Fibroblast of lung (primary cell): ENCODE measurements at regions not wholly inside any gene's neighbourhood (a gene's known extent, or its start where the extent isn't known, plus 50 kb on each side); places are given as distances from the start of the nearest gene placed in this dataset.
"Not testable (repeated sequence)": the region's sequence is repeated elsewhere in the genome, so short reads cannot be mapped to it uniquely, and the experiment has no call there.

Experiments used
- DNase-seq, 2 donors: peaks; one replicate each; pipeline versions ENCODE4 v3.0.0 to v3.0.0-alpha.2; 2010; ENCODE audit warnings: low read depth in 2 of 2
- H2AFZ ChIP-seq: 2 replicates; pipeline ENCODE4 v1.5.1; 2012; ENCODE audit warnings: low read length, control low read depth, inconsistent platforms
- H3K27ac ChIP-seq: 2 replicates; pipeline ENCODE4 v1.5.1; 2011; ENCODE audit warnings: low read length, control low read depth; ENCODE audit not compliant: insufficient read depth
- H3K27me3 ChIP-seq: 2 replicates; pipeline ENCODE4 v1.5.1; 2011; ENCODE audit warnings: mild to moderate bottlenecking, low read length; ENCODE audit not compliant: control insufficient read depth, insufficient read depth
- H3K36me3 ChIP-seq: 2 replicates; pipeline ENCODE4 v1.5.1; 2011; ENCODE audit warnings: low read length; ENCODE audit not compliant: control insufficient read depth, insufficient read depth
- H3K4me1 ChIP-seq: 2 replicates; pipeline ENCODE4 v1.5.1; 2011; ENCODE audit warnings: low read length; ENCODE audit not compliant: control insufficient read depth, insufficient read depth; ENCODE audit errors: extremely low read depth
- H3K4me2 ChIP-seq: 2 replicates; pipeline ENCODE4 v1.5.1; 2011; ENCODE audit warnings: low read length, control low read depth; ENCODE audit not compliant: insufficient read depth; ENCODE audit errors: extremely low read depth
- H3K4me3 ChIP-seq, 4 experiments: fragments of 200-600 bp in 1 of 4; sonication (generic) in 1 of 4; replicated peaks in 1 of 4; 2 replicates each; pipeline ENCODE4 v1.5.1; 2011 to 2016; ENCODE audit warnings: low read length in 4 of 4, low read depth in 3 of 4, mild to moderate bottlenecking in 3 of 4, control low read depth in 2 of 4, inconsistent platforms in 1 of 4, mixed read lengths in 1 of 4; ENCODE audit not compliant: insufficient read depth in 1 of 4; ENCODE audit errors: control extremely low read depth in 1 of 4
- H3K79me2 ChIP-seq: 2 replicates; pipeline ENCODE4 v1.5.1; 2012; ENCODE audit warnings: mild to moderate bottlenecking, low read length, inconsistent platforms; ENCODE audit not compliant: control insufficient read depth, insufficient read depth
- H3K9ac ChIP-seq: 2 replicates; pipeline ENCODE4 v1.5.1; 2011; ENCODE audit warnings: mild to moderate bottlenecking, low read length, control low read depth; ENCODE audit not compliant: insufficient read depth
- H3K9me3 ChIP-seq: 2 replicates; pipeline ENCODE4 v1.5.1; 2012; ENCODE audit warnings: low read depth, low read length; ENCODE audit not compliant: control insufficient read depth, insufficient read depth
- H4K20me1 ChIP-seq: 2 replicates; pipeline ENCODE4 v1.5.1; 2011; ENCODE audit warnings: low read length; ENCODE audit not compliant: control insufficient read depth, insufficient read depth; ENCODE audit errors: extremely low read depth
- CTCF ChIP-seq, 2 donors: IDR thresholded peaks in 1 of 2; conservative IDR thresholded peaks in 1 of 2; 1 replicate in 1 of 2; 2 replicates in 1 of 2; pipeline ENCODE4 v1.5.1; 2011 to 2012; ENCODE audit warnings: low read length in 2 of 2, control low read depth in 1 of 2, inconsistent platforms in 1 of 2, low read depth in 1 of 2, mild to moderate bottlenecking in 1 of 2
- EZH2 ChIP-seq: IDR thresholded peaks from 2 replicates; pipeline ENCODE4 v1.5.1; 2012; ENCODE audit warnings: low read length, control low read depth, mild to moderate bottlenecking; ENCODE audit errors: missing control alignments

- no peaks in the 10 kb centered on the region for H4K20me1 ChIP-seq
- DNase-seq, result no peak
- no peaks in the 10 kb centered on the region for H3K27me3 ChIP-seq
- H3K4me1 ChIP-seq, result no peaks in the 10 kb centered on the region
- H3K27ac ChIP-seq, result no peak overlapping the region
- no peak overlapping the region for H2AFZ ChIP-seq
- no peaks in the 10 kb centered on the region for H3K36me3 ChIP-seq
- TF ChIP-seq EZH2 (no peak), CTCF (conservative IDR thresholded peaks at IDR 0.05 in 1 of 2, IDR thresholded peaks at IDR 0.05 in 1 of 2; ENCODE audit: low read depth in 1 of 2, low read length in 2 of 2) (no peak)
- H3K9me3 ChIP-seq, result no peaks in the 10 kb centered on the region
- H3K9ac ChIP-seq, result no peak overlapping the region
- H3K4me3 ChIP-seq, result no peak overlapping the region
- no peaks in the 10 kb centered on the region for H3K79me2 ChIP-seq
- no peak overlapping the region for H3K4me2 ChIP-seq
Observed at GRCh38 chr5:118111956-118112355, 876.4 kb downstream of the DTWD2 start.

GRCh38 chr5:118107246-118107645 lies 881.1 kb downstream of the DTWD2 start:
- H3K27me3 ChIP-seq, H4K20me1 ChIP-seq, H3K4me1 ChIP-seq, H3K9me3 ChIP-seq, H2AFZ ChIP-seq, H3K36me3 ChIP-seq, H3K4me2 ChIP-seq, DNase-seq, H3K79me2 ChIP-seq, H3K27ac ChIP-seq, H3K9ac ChIP-seq, H3K4me3 ChIP-seq: not testable (repeated sequence)

GRCh38 chr5:118098716-118099115 lies 889.6 kb downstream of the DTWD2 start:
- Histone ChIP-seq H3K36me3 (no peaks in the 10 kb centered on the region), H3K4me2 (no peak overlapping the region), H3K9me3 (no peaks in the 10 kb centered on the region), H4K20me1 (no peaks in the 10 kb centered on the region), H3K4me1 (no peaks in the 10 kb centered on the region), H3K9ac (no peak overlapping the region), H2AFZ (no peak overlapping the region), H3K79me2 (no peaks in the 10 kb centered on the region), H3K27ac (no peak overlapping the region), H3K4me3 (no peak overlapping the region), H3K27me3 (no peaks in the 10 kb centered on the region)
- no peak for TF ChIP-seq EZH2
- TF ChIP-seq CTCF (conservative IDR thresholded peaks at IDR 0.05 in 1 of 2, IDR thresholded peaks at IDR 0.05 in 1 of 2; ENCODE audit: low read depth in 1 of 2, low read length in 2 of 2), result no peak
- no peak for DNase-seq
